ENCODE measurements at regions not wholly inside any gene's neighbourhood (a gene's known extent, or its start where the extent isn't known, plus 50 kb on each side); places are given as distances from the start of the nearest gene placed in this dataset.

GRCh38 chr6:167766986-167767714 is 59.6 kb upstream of the AFDN start:
- no peak for TF ChIP-seq POLR2AphosphoS5 (IDR thresholded peaks at IDR 0.05)
- TF ChIP-seq CTCF (IDR thresholded peaks at IDR 0.05): no peak
- TF ChIP-seq POLR2A (IDR thresholded peaks at IDR 0.05): no peak
